HUES6 (cell line): ENCODE measurements at regions not wholly inside any gene's neighbourhood (a gene's known extent, or its start where the extent isn't known, plus 50 kb on each side); places are given as distances from the start of the nearest gene placed in this dataset.

Experiments used
- H3K27ac ChIP-seq: 2 replicates; pipeline ENCODE4 v1.7.0; 2013; ENCODE audit warnings: low read depth, mild to moderate bottlenecking, low read length, inconsistent platforms
- H3K27me3 ChIP-seq: 2 replicates; pipeline ENCODE4 v1.6.1; 2013; ENCODE audit warnings: low read length; ENCODE audit not compliant: control insufficient read depth, insufficient read depth
- H3K36me3 ChIP-seq: 2 replicates; pipeline ENCODE4 v1.6.1; 2013; ENCODE audit warnings: low read length; ENCODE audit not compliant: control insufficient read depth, insufficient read depth
- H3K4me1 ChIP-seq: 2 replicates; pipeline ENCODE4 v1.6.1; 2013; ENCODE audit warnings: low read length; ENCODE audit not compliant: control insufficient read depth, insufficient read depth
- H3K4me3 ChIP-seq: 2 replicates; pipeline ENCODE4 v1.5.1; 2013; ENCODE audit warnings: low read depth, low read length
- H3K9ac ChIP-seq: one replicate; pipeline ENCODE4 v1.6.1; 2013; ENCODE audit warnings: mild to moderate bottlenecking, low read length
- H3K9me3 ChIP-seq: 2 replicates; pipeline ENCODE4 v1.6.1; 2013; ENCODE audit warnings: low read depth, low read length; ENCODE audit not compliant: control insufficient read depth, insufficient read depth

DNA sequence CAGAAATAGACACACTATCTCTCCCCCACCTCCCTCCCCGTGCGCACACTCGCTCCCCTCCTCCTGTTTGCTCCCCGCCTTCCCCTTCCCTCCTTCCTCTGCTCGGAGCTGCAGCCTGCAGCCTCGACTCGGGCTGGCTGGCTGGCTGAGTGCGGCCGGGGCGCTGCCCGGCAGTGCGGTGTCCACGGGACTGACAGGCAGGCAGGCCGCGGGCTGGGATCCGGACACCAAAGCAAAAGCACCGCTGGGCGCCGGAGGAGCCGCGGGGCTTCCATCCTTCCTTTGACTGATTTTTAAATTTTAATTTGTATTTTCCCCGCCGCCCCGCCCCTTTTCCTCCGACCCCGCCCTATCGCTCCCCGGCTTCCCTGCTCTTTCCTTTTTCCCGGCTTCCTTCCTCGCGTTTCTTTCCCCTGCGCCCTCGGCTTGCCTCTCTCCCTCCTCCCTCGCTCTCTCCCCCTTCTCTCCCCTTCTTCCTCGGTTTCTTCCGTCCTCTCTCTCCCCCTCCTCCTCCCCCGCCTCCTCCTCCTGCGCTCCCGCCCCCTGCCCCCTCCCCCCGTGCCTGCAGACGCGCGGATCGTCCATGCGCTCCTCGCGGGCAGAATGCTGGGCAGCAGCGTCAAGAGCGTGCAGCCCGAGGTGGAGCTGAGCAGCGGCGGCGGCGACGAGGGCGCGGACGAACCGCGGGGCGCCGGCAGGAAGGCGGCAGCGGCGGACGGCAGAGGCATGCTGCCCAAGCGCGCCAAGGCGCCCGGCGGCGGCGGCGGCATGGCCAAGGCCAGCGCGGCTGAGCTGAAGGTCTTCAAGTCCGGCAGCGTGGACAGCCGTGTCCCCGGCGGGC lies 109.4 kb downstream of the NAV1 start:
- Histone ChIP-seq H3K9ac (no peak overlapping the region), H3K9me3 (no peaks in the 10 kb centered on the region), H3K36me3 (no peaks in the 10 kb centered on the region), H3K27me3 (peaks cover 59% of the 10 kb centered on the region), H3K27ac (no peak overlapping the region), H3K4me3 (peak overlapping the region; percentile 79), H3K4me1 (peaks cover 24% of the 10 kb centered on the region)

DNA sequence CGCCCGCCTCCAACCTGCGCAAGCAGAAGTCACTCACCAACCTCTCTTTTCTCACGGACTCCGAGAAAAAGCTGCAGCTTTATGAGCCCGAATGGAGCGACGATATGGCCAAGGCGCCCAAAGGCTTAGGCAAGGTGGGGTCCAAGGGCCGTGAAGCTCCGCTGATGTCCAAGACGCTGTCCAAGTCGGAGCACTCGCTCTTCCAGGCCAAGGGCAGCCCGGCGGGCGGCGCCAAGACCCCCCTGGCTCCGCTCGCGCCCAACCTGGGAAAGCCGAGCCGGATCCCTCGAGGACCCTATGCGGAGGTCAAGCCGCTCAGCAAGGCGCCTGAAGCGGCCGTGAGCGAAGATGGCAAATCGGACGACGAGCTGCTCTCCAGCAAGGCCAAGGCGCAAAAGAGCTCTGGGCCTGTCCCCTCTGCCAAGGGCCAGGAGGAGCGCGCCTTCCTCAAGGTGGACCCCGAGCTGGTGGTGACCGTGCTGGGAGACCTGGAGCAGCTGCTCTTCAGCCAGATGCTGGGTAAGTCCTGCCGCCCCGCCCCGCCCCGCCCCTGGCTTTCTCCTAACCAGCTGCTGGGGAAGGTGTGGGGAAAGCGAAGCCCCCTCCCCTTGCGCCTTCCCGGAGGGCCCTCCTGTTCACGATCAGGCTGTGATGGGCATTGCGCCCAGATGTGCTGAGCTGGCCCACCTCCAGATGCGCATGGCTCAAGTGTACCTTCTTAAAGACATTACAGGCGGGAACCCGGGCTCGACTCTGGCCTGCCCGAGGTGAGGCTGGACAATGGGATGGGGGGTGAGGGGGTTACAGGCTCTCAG lies 110.2 kb downstream of the NAV1 start:
- Histone ChIP-seq H3K9me3 (no peaks in the 10 kb centered on the region), H3K27ac (no peak overlapping the region), H3K36me3 (no peaks in the 10 kb centered on the region), H3K4me1 (peaks cover 24% of the 10 kb centered on the region), H3K4me3 (peak overlapping the region; percentile 79), H3K27me3 (peaks cover 59% of the 10 kb centered on the region), H3K9ac (peak overlapping the region; percentile 37)

DNA sequence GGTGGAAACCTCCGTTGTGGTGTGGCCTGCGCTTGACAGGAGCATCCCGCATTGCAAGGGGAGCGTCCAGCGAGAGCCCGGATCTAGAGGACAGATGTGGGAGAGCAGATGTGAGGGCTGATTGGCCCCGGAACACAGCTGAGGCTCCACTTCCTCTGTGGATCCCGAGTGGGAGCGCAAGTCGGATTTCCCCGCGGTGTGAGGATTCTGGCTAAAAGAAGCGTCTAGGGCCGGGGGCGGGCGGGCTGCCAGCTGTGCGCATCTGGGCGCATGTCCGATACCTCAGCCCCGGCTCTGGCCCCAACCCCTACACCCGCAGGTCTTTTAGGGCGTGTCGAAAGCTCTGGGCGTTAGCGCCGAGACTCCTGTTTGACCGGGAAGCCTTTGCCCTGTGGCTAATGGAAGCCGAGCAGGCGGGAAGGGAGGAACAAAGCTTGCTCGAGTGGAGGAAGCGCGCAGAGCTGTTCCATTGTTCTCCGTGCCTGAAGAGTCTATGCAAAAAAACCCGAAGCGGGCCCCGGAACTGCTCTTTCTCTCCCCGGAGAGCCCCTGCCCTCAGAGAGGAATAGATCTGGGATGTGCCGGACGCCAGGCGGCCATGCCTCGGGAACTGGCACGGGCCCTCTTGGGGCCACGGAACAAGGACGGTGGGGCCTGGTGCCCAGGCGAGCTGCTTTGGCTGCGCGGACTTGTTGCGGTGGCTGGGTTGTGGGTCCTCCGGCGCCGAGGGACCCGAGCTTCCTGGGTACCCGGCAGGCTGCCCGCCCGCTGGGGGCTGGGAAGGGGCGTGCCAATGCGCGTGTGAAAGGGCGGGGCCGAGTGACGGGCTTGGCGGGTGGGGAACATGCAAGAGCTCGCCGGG lies 111.1 kb downstream of the NAV1 start:
- Histone ChIP-seq H3K4me3 (peak overlapping the region; percentile 79), H3K27ac (no peak overlapping the region), H3K4me1 (peaks cover 24% of the 10 kb centered on the region), H3K9ac (peak overlapping the region; percentile 67), H3K9me3 (no peaks in the 10 kb centered on the region), H3K36me3 (no peaks in the 10 kb centered on the region), H3K27me3 (peaks cover 59% of the 10 kb centered on the region)

DNA sequence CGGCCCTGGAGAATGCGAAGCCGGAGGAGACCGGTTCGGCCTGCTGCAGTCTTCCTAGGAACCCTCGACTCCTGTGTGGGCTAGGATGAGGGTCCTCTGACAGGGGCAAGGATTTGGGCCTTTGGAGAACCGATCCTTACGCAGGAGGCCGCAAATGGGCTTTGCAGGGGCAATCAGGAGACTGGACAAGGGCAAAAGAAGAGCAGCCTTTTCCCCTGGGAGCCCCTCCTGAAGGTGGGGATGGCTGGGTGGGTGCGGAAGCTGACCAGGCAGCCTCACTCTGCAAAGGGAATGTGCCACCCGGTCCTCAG lies 111.7 kb downstream of the NAV1 start:
- no peak overlapping the region for H3K9ac ChIP-seq
- peaks cover 24% of the 10 kb centered on the region for H3K4me1 ChIP-seq
- H3K27me3 ChIP-seq: peaks cover 58% of the 10 kb centered on the region
- H3K9me3 ChIP-seq: no peaks in the 10 kb centered on the region
- peak overlapping the region; percentile 79 for H3K4me3 ChIP-seq
- H3K36me3 ChIP-seq: no peaks in the 10 kb centered on the region
- no peak overlapping the region for H3K27ac ChIP-seq

DNA sequence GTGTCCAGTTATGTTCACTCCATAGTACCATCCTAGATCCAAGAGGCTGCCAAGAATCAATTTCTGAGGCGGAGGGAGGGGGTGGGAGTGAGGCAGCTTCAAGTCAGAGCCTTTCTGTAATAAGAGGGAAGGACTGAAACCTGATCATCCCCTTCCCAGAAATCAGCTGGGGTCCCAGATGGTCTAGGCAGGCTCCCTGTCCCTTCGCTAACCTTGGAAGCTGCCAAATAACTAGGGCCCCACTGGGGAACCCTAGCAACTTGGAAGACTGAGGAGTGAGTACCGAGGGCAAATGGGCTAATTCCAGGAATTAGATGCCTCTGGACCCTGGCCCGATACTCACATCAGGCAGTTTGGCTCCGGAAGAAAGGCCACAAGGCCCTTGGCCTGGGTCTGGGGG lies 113.3 kb downstream of the NAV1 start:
- no peak overlapping the region for H3K4me3 ChIP-seq
- peaks cover 42% of the 10 kb centered on the region for H3K27me3 ChIP-seq
- no peak overlapping the region for H3K27ac ChIP-seq
- H3K9me3 ChIP-seq: no peaks in the 10 kb centered on the region
- peaks cover 21% of the 10 kb centered on the region for H3K4me1 ChIP-seq
- no peak overlapping the region for H3K9ac ChIP-seq
- H3K36me3 ChIP-seq: no peaks in the 10 kb centered on the region

DNA sequence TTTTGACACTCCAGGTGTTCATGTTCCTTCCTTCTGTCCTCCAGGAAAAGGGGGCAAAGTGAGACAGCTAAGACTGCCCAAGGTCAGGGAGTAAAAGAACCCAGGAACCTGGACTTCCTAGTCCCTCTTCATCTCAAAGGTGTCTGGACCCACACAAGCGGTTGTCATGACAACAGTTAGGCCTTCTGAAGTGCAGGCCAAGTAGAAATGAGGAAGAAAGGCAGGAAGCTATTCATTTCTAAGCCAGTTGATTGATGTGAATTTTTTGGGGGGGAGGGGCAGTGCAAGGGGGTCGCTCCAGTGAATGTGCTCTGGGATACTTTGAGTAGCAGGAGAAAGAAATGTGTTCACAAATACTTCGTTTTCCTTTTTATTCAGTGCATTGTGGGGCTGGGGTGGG lies 114.3 kb downstream of the NAV1 start:
- H3K4me1 ChIP-seq: peaks cover 17% of the 10 kb centered on the region
- no peaks in the 10 kb centered on the region for H3K9me3 ChIP-seq
- H3K36me3 ChIP-seq: no peaks in the 10 kb centered on the region
- H3K4me3 ChIP-seq: no peak overlapping the region
- no peak overlapping the region for H3K27ac ChIP-seq
- no peak overlapping the region for H3K9ac ChIP-seq
- H3K27me3 ChIP-seq: peaks cover 35% of the 10 kb centered on the region

DNA sequence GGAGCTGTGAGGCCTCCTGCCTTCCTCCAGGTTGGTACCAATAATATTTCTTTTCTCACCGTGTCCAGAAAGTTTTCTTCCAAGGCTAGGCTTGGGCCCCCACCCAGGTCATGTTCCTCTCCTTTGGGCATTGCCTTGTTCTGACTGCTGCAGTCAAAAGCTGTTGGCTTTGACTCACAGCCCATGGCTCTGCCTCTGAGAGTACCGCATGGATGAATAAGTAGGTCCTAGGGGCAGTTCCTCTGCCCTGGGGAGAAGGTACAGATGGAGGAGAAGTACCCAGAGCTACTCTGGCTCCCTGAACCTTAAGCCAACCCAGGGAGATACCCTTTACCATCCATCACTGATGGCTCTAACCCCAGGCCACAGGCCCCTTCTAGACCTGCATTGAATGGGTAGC lies 115.0 kb downstream of the NAV1 start:
- no peak overlapping the region for H3K4me3 ChIP-seq
- no peaks in the 10 kb centered on the region for H3K9me3 ChIP-seq
- peaks cover 17% of the 10 kb centered on the region for H3K4me1 ChIP-seq
- H3K27ac ChIP-seq: no peak overlapping the region
- H3K27me3 ChIP-seq: peaks cover 31% of the 10 kb centered on the region
- no peaks in the 10 kb centered on the region for H3K36me3 ChIP-seq
- H3K9ac ChIP-seq: no peak overlapping the region

DNA sequence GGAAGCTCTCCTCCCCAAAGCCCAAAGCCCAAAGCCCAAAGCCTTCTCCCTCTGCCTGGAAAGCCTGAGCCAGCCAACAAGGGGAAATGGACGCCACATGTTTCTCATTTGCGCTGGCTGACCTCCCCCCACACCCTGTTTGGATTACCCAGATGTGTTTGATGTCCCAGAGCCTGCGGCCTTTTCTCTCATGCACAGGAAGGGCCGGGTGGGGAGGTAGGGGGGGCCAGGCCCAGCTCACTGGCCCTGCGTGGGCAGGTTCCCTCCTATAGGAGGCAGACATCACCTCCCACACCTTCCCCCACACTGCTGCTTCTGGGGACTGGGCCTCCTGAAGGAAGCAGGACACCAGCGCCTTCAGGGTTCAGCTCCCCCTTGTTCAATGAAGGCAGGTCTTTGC lies 116.3 kb downstream of the NAV1 start:
- no peak overlapping the region for H3K27ac ChIP-seq
- peaks cover 18% of the 10 kb centered on the region for H3K27me3 ChIP-seq
- H3K9me3 ChIP-seq: no peaks in the 10 kb centered on the region
- H3K4me3 ChIP-seq: no peak overlapping the region
- H3K4me1 ChIP-seq: peaks cover 17% of the 10 kb centered on the region
- H3K36me3 ChIP-seq: no peaks in the 10 kb centered on the region
- no peak overlapping the region for H3K9ac ChIP-seq

DNA sequence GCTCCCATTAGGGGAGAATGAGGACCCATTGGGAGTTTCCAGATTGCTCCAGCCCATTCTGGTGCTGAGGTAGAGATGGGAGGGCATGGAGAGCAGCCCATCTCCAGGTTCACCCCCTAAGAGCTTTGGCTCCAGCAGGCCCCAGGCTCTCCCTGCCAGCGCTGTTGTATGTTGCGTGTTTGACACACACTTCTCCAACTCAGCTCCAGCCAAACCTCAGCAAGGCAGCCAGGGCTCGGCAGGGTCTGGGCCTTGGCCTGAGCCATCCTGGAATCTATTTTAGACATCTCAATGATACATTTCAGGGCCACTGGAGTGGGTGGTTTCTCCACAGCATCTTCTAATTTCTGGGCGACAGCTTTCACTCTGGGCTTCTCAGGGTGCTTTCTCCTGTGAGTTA lies 117.0 kb downstream of the NAV1 start:
- no peaks in the 10 kb centered on the region for H3K9me3 ChIP-seq
- no peak overlapping the region for H3K4me3 ChIP-seq
- no peak overlapping the region for H3K27ac ChIP-seq
- H3K9ac ChIP-seq: no peak overlapping the region
- H3K36me3 ChIP-seq: no peaks in the 10 kb centered on the region
- peaks cover 12% of the 10 kb centered on the region for H3K27me3 ChIP-seq
- peaks cover 12% of the 10 kb centered on the region for H3K4me1 ChIP-seq

DNA sequence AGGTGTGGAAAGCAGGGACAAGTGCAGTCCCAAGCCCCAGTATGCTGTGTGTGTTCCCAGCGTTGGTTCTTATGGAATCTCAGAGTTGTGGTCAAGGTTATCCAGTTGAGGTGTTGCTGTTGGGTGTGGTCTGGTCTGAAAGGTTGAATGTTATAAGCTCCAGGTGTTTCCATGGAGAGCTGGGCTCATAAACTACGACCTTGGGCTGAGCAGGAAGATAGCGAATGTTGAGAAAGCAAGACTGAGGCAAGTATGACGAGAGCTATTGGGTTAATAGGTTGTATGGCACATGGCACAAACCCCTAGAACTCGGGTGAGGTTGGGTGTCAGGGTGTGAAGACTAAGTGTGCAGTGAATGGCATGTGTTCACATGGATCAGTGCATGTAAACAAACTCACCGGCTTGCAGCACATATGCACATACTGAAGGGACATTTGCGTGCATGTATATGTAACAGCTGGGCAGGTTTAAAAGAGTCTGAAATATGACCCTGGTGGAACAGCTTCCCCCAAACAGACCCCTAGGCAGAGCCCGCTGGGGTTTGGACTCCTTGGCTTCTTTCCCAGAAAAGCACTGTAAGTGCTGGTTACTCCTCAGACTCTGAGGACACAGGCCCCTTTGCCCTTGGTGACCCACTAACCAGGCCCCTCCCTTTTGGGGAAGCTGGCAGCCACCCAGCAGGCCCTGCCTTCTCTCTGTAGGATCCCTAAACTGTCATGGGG lies 117.5 kb downstream of the NAV1 start:
- Histone ChIP-seq H3K36me3 (no peaks in the 10 kb centered on the region), H3K9me3 (no peaks in the 10 kb centered on the region)

More for the DNA sequence above, 117.5 kb downstream of the NAV1 start:
- H3K27ac ChIP-seq: no peak overlapping the region
- H3K4me1 ChIP-seq: peaks cover 6% of the 10 kb centered on the region
- no peak overlapping the region for H3K9ac ChIP-seq
- H3K27me3 ChIP-seq: peaks cover 6% of the 10 kb centered on the region
- no peak overlapping the region for H3K4me3 ChIP-seq
